ENCODE measurements at regions not wholly inside any gene's neighbourhood (a gene's known extent, or its start where the extent isn't known, plus 50 kb on each side); places are given as distances from the start of the nearest gene placed in this dataset.

DNA sequence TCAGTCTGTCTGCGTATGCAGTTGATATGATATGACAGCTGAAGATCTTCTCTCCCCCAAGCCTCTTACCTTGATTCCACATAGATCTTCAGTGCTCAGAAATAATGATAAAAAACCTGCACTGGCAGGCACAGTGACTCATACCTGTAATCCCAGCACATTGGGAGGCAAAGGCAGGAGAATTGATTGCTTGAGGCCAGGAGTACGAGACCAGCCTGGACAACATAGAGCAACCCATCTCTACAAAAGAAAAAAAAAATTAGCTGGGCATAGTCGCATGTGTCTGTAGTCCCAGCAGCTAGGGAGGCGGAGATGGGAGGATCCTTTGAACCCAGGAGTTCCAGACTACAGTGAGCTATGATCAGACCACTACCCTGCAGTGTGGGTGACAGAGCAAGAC, 551.0 kb upstream of the MIR17HG start:
- no peak overlapping the region for H3K27ac ChIP-seq (ENCODE audit: low read length)
- peaks cover 7% of the 10 kb centered on the region for H3K4me1 ChIP-seq (ENCODE audit: insufficient read depth, low read length)
- no peak overlapping the region for H3K9ac ChIP-seq (ENCODE audit: low read depth, low read length)
- H3K27me3 ChIP-seq (ENCODE audit: insufficient read depth, low read length), result no peaks in the 10 kb centered on the region
- no peaks in the 10 kb centered on the region for H3K36me3 ChIP-seq (ENCODE audit: insufficient read depth, low read depth, low read length)
- no peak overlapping the region for H3K4me3 ChIP-seq (ENCODE audit: low read length)
- no peaks in the 10 kb centered on the region for H3K9me3 ChIP-seq (ENCODE audit: insufficient read depth, low read depth, low read length)

DNA sequence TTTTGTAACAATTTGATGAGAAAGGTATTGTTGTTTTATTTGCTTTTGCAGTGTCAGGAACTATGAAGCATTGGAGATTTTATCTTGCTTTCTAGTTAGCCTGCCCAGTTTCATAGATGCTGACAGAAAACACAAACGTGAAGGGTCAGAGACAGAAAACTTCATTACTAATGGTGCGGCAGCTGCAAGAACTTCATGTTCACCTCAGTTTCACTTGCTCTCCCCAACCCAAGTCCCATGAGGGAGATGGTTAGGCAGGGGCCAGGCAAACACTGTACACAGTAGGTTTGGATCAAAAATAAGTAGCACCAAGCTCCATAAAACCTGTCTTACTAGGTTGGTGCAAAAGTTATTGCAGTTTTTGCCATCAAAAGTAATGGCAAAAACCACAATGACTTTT, 550.2 kb upstream of the MIR17HG start:
- no peak overlapping the region for H3K4me3 ChIP-seq (ENCODE audit: low read length)
- H3K27me3 ChIP-seq (ENCODE audit: insufficient read depth, low read length), result no peaks in the 10 kb centered on the region
- H3K4me1 ChIP-seq (ENCODE audit: insufficient read depth, low read length), result peaks cover 2% of the 10 kb centered on the region
- H3K9me3 ChIP-seq (ENCODE audit: insufficient read depth, low read depth, low read length), result no peaks in the 10 kb centered on the region
- no peak overlapping the region for H3K27ac ChIP-seq (ENCODE audit: low read length)
- H3K9ac ChIP-seq (ENCODE audit: low read depth, low read length), result no peak overlapping the region
- H3K36me3 ChIP-seq (ENCODE audit: insufficient read depth, low read depth, low read length), result no peaks in the 10 kb centered on the region

DNA sequence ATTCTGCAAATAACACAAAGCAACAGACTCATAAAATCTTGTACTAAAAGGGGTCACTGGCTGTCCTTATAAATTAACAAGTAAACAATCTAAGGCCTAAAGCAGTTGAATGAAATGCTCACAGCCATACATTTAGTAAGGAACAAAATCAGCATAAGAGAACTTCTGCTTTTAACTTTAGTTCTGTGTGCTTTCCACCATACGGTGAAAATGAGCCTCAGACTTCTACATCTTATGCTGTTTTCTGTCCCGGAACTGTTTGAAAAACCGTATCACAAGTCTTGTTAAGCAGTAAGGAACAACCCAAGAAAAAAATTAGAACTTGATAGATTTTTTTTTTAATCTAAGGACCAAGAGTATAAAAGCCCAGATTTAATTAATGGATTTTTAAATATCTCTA, 549.1 kb upstream of the MIR17HG start:
- no peaks in the 10 kb centered on the region for H3K4me1 ChIP-seq (ENCODE audit: insufficient read depth, low read length)
- H3K9me3 ChIP-seq (ENCODE audit: insufficient read depth, low read depth, low read length), result no peaks in the 10 kb centered on the region
- H3K27me3 ChIP-seq (ENCODE audit: insufficient read depth, low read length), result no peaks in the 10 kb centered on the region
- H3K4me3 ChIP-seq (ENCODE audit: low read length), result no peak overlapping the region
- H3K36me3 ChIP-seq (ENCODE audit: insufficient read depth, low read depth, low read length), result no peaks in the 10 kb centered on the region
- no peak overlapping the region for H3K9ac ChIP-seq (ENCODE audit: low read depth, low read length)
- no peak overlapping the region for H3K27ac ChIP-seq (ENCODE audit: low read length)

DNA sequence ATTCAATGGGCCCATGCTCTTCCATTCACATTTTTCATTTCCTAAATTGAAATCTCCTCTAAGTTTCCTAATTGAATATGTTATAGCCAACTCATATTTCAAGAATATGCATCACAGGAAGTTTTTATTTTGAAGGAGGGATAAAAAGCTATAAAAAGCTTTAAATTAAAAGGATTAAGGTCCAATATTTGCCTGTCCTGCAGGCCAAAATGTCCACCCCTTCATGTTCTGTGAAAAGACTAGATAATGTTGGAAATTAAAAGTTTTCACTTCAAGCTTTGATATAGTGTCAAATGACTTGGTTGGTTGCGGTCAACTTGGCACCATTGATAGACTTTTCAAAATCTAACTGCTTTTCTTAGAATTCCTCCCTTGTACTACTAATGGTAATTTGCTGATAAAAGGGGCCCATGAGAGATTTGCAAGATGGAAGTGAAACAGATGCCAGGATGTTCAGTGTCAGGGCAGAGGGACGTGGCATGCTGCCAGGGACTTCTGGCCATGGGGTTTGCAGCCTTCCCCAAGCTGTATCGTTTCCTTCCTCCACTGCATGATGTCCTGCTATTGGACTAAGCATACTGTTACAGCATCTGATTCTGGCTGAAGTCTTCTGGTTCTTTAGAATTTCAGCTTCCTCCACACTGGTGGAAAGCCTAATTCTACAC, 547.3 kb upstream of the MIR17HG start:
- no peaks in the 10 kb centered on the region for H3K9me3 ChIP-seq (ENCODE audit: insufficient read depth, low read depth, low read length)
- no peak overlapping the region for H3K27ac ChIP-seq (ENCODE audit: low read length)
- no peaks in the 10 kb centered on the region for H3K36me3 ChIP-seq (ENCODE audit: insufficient read depth, low read depth, low read length)
- no peaks in the 10 kb centered on the region for H3K4me1 ChIP-seq (ENCODE audit: insufficient read depth, low read length)
- H3K27me3 ChIP-seq (ENCODE audit: insufficient read depth, low read length), result no peaks in the 10 kb centered on the region
- no peak overlapping the region for H3K4me3 ChIP-seq (ENCODE audit: low read length)
- H3K9ac ChIP-seq (ENCODE audit: low read depth, low read length), result no peak overlapping the region

DNA sequence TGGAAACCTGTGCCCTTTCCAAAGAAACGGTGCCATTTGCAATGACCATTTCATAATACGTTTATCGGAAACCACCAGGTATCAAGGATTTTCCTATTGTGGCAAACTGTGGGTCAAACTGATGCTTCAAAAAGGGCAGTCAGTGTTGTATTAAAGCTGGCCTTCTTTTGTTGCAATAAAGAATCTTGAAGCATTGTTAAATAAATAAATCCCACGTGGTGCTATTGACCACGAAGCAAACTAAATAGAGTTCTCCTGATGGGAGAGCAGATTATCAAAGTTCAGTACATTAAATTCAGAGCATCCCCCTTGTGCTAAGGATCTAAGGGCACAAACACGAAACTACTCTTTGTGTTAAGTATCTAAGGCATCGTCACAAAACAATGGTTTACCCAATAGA, 545.9 kb upstream of the MIR17HG start:
- Histone ChIP-seq H3K4me3 (ENCODE audit: low read length) (no peak overlapping the region), H3K36me3 (ENCODE audit: insufficient read depth, low read depth, low read length) (no peaks in the 10 kb centered on the region), H3K9me3 (ENCODE audit: insufficient read depth, low read depth, low read length) (no peaks in the 10 kb centered on the region), H3K4me1 (ENCODE audit: insufficient read depth, low read length) (no peaks in the 10 kb centered on the region), H3K27ac (ENCODE audit: low read length) (no peak overlapping the region), H3K9ac (ENCODE audit: low read depth, low read length) (no peak overlapping the region), H3K27me3 (ENCODE audit: insufficient read depth, low read length) (no peaks in the 10 kb centered on the region)

DNA sequence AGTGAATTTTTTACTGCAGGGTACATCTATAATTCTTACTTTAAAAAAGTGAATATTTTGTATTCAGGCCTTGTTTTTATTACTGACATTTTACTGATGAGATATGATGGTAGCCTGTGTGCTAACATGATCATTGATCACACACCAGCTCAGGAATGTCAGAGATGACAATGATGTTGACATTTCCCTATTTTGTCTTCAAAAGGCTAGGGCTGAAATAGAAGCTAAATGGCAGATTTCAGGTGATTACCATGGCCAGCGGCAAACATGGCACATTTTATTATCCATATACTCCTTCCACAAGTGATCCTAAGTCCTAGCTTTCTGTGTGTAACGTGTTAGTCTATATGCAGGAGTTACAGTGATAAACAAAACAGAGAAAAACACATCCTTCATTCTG, 544.3 kb upstream of the MIR17HG start:
- H3K4me1 ChIP-seq (ENCODE audit: insufficient read depth, low read length), result no peaks in the 10 kb centered on the region
- no peaks in the 10 kb centered on the region for H3K9me3 ChIP-seq (ENCODE audit: insufficient read depth, low read depth, low read length)
- H3K27ac ChIP-seq (ENCODE audit: low read length), result no peak overlapping the region
- H3K4me3 ChIP-seq (ENCODE audit: low read length), result no peak overlapping the region
- H3K27me3 ChIP-seq (ENCODE audit: insufficient read depth, low read length), result no peaks in the 10 kb centered on the region
- H3K36me3 ChIP-seq (ENCODE audit: insufficient read depth, low read depth, low read length), result no peaks in the 10 kb centered on the region
- H3K9ac ChIP-seq (ENCODE audit: low read depth, low read length), result no peak overlapping the region

DNA sequence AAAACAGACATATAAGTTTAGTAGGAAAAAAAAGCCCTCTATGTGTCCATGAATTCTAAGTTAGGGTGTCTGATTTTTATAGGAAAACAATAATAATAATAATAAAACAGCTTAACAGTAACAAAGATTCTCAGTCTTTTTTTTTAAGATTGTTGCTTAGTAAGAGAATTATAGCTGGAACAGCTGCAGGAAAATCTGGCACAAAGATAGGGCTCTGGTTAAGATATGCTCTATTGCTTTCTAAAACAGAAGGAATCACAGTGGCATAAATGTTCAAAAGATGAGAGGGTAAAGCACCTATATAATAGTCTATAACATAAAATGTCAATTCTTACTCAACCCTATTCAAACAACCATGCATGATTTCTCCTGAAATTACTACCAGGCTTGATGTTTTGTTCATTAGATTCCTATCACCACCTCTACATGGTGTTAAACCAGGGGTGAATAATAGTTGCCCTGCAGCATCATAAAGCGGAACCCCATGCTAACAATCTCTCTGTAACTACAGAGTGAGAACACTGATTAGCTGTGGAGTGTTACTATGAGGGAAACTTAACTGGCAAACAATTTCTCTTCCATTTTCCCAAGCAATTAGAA, 541.4 kb upstream of the MIR17HG start:
- no peaks in the 10 kb centered on the region for H3K9me3 ChIP-seq (ENCODE audit: insufficient read depth, low read depth, low read length)
- no peak overlapping the region for H3K9ac ChIP-seq (ENCODE audit: low read depth, low read length)
- H3K4me3 ChIP-seq (ENCODE audit: low read length), result no peak overlapping the region
- H3K36me3 ChIP-seq (ENCODE audit: insufficient read depth, low read depth, low read length), result no peaks in the 10 kb centered on the region
- no peaks in the 10 kb centered on the region for H3K27me3 ChIP-seq (ENCODE audit: insufficient read depth, low read length)
- no peak overlapping the region for H3K27ac ChIP-seq (ENCODE audit: low read length)
- H3K4me1 ChIP-seq (ENCODE audit: insufficient read depth, low read length), result no peaks in the 10 kb centered on the region

DNA sequence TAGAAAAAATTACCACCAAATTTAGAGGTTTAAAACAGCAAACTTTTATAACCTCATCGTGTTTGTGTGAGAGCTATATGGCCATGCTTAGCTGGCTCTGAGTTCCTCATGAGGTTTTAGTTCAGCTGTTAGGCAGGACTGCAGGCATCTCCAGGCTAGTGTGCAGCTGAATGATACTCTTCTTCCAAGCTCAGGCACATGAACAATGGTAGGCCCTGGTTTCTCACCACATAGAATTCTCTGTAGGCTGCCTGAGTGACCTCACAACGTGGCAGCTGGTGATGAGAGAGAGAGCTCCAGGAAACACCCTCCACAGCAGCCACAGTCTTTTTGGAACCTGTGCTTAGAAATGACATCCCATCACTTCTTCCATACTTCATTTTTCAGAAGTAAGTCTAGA, 540.6 kb upstream of the MIR17HG start:
- Histone ChIP-seq H3K4me3 (ENCODE audit: low read length) (no peak overlapping the region), H3K36me3 (ENCODE audit: insufficient read depth, low read depth, low read length) (no peaks in the 10 kb centered on the region), H3K4me1 (ENCODE audit: insufficient read depth, low read length) (no peaks in the 10 kb centered on the region), H3K27ac (ENCODE audit: low read length) (no peak overlapping the region), H3K9me3 (ENCODE audit: insufficient read depth, low read depth, low read length) (no peaks in the 10 kb centered on the region), H3K9ac (ENCODE audit: low read depth, low read length) (no peak overlapping the region), H3K27me3 (ENCODE audit: insufficient read depth, low read length) (no peaks in the 10 kb centered on the region)

DNA sequence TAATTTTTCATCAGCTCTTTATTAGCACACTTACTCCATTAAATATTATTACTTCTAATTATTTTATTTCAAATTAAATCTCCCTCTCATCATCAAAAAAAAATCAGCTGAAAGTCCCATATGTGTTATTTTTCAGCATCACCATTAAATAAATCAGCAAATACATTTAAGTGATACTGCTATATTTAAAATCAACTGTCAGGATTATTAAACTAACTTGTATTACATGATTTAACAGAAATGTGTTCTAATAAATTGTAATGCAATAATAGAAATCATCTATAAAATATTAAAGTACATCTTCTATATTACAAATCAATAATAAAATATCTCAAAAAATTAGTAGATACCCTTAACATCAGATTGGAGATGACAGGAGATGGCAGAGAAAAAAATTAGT, 538.6 kb upstream of the MIR17HG start:
- Histone ChIP-seq H3K9ac (ENCODE audit: low read depth, low read length) (no peak overlapping the region), H3K36me3 (ENCODE audit: insufficient read depth, low read depth, low read length) (no peaks in the 10 kb centered on the region), H3K27me3 (ENCODE audit: insufficient read depth, low read length) (no peaks in the 10 kb centered on the region), H3K4me3 (ENCODE audit: low read length) (no peak overlapping the region), H3K27ac (ENCODE audit: low read length) (no peak overlapping the region), H3K9me3 (ENCODE audit: insufficient read depth, low read depth, low read length) (no peaks in the 10 kb centered on the region), H3K4me1 (ENCODE audit: insufficient read depth, low read length) (no peaks in the 10 kb centered on the region)

DNA sequence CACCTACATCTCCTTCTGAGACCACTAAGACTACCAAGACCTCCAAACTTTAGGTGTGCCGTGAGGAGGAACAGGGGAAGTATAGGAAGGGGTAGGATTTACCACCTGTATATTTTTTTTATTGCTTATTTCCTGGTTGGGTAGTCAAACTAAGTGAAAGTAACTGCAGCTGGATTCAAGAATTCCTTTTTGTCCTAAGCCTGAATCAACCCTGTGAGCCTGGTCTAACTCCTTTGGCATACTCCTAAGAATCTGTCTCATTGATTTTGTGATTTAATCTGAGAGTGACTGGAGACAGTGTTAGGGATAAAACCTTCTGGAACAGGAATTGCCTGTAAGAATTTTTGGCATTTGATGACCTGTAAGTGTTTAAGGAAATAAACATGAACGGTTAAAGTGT, 523.5 kb upstream of the MIR17HG start:
- Histone ChIP-seq H3K4me3 (ENCODE audit: low read length) (no peak overlapping the region), H3K9ac (ENCODE audit: low read depth, low read length) (no peak overlapping the region)

DNA sequence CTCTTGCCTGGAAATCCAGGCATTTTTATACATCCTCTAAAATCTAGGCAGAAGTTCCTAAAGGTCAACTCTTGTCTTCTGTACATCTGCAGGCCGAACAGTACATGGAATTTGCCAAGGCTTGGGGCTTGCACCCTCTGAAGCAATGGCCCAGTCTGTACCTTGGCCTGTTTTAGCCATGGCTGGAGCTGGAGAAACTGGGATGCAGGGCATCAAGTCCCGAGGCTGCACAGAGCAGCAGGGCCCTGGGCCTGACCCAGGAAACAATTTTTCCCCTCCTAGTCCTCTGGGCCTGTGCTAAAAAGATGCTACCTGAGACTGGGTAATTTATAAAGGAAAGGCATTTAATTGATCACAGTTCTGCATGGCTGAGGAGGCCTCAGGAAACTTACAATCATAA, 520.8 kb upstream of the MIR17HG start:
- no peak overlapping the region for H3K27ac ChIP-seq (ENCODE audit: low read length)
- H3K4me3 ChIP-seq (ENCODE audit: low read length), result no peak overlapping the region
- H3K36me3 ChIP-seq (ENCODE audit: insufficient read depth, low read depth, low read length), result no peaks in the 10 kb centered on the region
- H3K27me3 ChIP-seq (ENCODE audit: insufficient read depth, low read length), result no peaks in the 10 kb centered on the region
- no peaks in the 10 kb centered on the region; the same call in 1 of the 2 replicates for H3K9me3 ChIP-seq (ENCODE audit: insufficient read depth, low read depth, low read length)
- no peak overlapping the region for H3K9ac ChIP-seq (ENCODE audit: low read depth, low read length)
- no peaks in the 10 kb centered on the region for H3K4me1 ChIP-seq (ENCODE audit: insufficient read depth, low read length)

More for the DNA sequence above, 523.5 kb upstream of the MIR17HG start:
- no peak overlapping the region for H3K27ac ChIP-seq (ENCODE audit: low read length)
- no peaks in the 10 kb centered on the region for H3K4me1 ChIP-seq (ENCODE audit: insufficient read depth, low read length)
- H3K36me3 ChIP-seq (ENCODE audit: insufficient read depth, low read depth, low read length), result no peaks in the 10 kb centered on the region
- no peaks in the 10 kb centered on the region for H3K27me3 ChIP-seq (ENCODE audit: insufficient read depth, low read length)
- no peaks in the 10 kb centered on the region; the same call in 1 of the 2 replicates for H3K9me3 ChIP-seq (ENCODE audit: insufficient read depth, low read depth, low read length)

DNA sequence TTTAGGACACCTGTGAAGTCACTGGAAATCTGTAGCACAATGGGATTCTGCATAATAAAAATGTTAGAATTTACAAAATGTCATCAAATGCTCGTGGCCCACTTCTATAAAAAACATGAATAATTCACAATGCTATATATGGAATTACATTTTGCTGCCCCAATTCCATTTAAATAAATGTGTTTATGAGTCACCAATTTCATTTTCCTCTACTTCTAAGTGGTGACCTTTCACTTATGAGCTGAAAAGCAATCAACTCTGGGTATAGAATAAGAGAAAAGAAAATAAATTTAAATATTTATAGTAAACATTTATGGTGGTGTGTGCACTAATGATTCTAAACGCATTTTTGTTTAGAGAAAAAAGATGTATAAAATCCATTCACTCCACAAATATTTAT, 516.7 kb upstream of the MIR17HG start:
- Histone ChIP-seq H3K36me3 (ENCODE audit: insufficient read depth, low read depth, low read length) (no peaks in the 10 kb centered on the region), H3K27ac (ENCODE audit: low read length) (no peak overlapping the region), H3K4me3 (ENCODE audit: low read length) (no peak overlapping the region), H3K9ac (ENCODE audit: low read depth, low read length) (no peak overlapping the region), H3K27me3 (ENCODE audit: insufficient read depth, low read length) (no peaks in the 10 kb centered on the region), H3K9me3 (ENCODE audit: insufficient read depth, low read depth, low read length) (no peaks in the 10 kb centered on the region; the same call in 1 of the 2 replicates), H3K4me1 (ENCODE audit: insufficient read depth, low read length) (no peaks in the 10 kb centered on the region)
